DOHH2 (cell line): ENCODE measurements at regions not wholly inside any gene's neighbourhood (a gene's known extent, or its start where the extent isn't known, plus 50 kb on each side); places are given as distances from the start of the nearest gene placed in this dataset.

Source experiments
- CTCF ChIP-seq: fragments of 200-600 bp; sonication (generic); IDR thresholded peaks from one replicate; pipeline ENCODE4 v1.5.1; 2014; ENCODE audit warnings: antibody characterized with exemption, mild to moderate bottlenecking, low read depth, low read length; ENCODE audit not compliant: poor library complexity, severe bottlenecking
- EZH2phosphoT487 ChIP-seq: fragments of 200-600 bp; sonication (generic); IDR thresholded peaks from 2 replicates; pipeline ENCODE4 v1.6.1; 2017; ENCODE audit warnings: borderline replicate concordance, mild to moderate bottlenecking, antibody characterized with exemption, low read length, moderate library complexity, mixed read lengths

GRCh38 chr2:103496850-103497249 lies 735.0 kb downstream of the TMEM182 start:
- TF ChIP-seq CTCF = no peak
- no peak for TF ChIP-seq EZH2phosphoT487
